HG03521 (cell line): ENCODE measurements at regions not wholly inside any gene's neighbourhood (a gene's known extent, or its start where the extent isn't known, plus 50 kb on each side); places are given as distances from the start of the nearest gene placed in this dataset.

Experiments used
- ATAC-seq: cut with Tn5 transposase; IDR thresholded peaks from one replicate; pipeline ENCODE4 v1.9.1; 2021; ENCODE audit warnings: mild to moderate bottlenecking, moderate library complexity; ENCODE audit not compliant: unreplicated experiment

GRCh38 chr7:95718577-95719410 lies 53.6 kb upstream of the DYNC1I1 start:
- ATAC-seq, result no peak

GRCh38 chr7:95716357-95717122 lies 55.8 kb upstream of the DYNC1I1 start:
- ATAC-seq, result no peak

GRCh38 chr7:95715274-95715673 lies 57.1 kb upstream of the DYNC1I1 start:
- ATAC-seq, result peak; percentile 67

- ATAC-seq, result no peak
Observed at GRCh38 chr7:95710711-95711110, 61.6 kb upstream of the DYNC1I1 start.

GRCh38 chr7:95700917-95701316 lies 71.4 kb upstream of the DYNC1I1 start:
- ATAC-seq, result no peak

GRCh38 chr7:95694334-95694733 lies 78.0 kb upstream of the DYNC1I1 start:
- no peak for ATAC-seq

GRCh38 chr7:95693551-95694333 lies 78.6 kb upstream of the DYNC1I1 start:
- no peak for ATAC-seq

- no peak for ATAC-seq
Observed at GRCh38 chr7:95691464-95691863, 80.9 kb upstream of the DYNC1I1 start.

GRCh38 chr7:95690367-95690947 lies 81.9 kb upstream of the DYNC1I1 start:
- ATAC-seq, result peak; percentile 55

- ATAC-seq, result no peak
Observed at GRCh38 chr7:95688931-95689495, 83.3 kb upstream of the DYNC1I1 start.

- ATAC-seq, result no peak
Observed at GRCh38 chr7:95687759-95688343, 84.5 kb upstream of the DYNC1I1 start.

- ATAC-seq, result peak; percentile 34
Observed at GRCh38 chr7:95686109-95686508, 86.2 kb upstream of the DYNC1I1 start.

- ATAC-seq, result no peak
Observed at GRCh38 chr7:95684505-95684904, 87.8 kb upstream of the DYNC1I1 start.

- ATAC-seq, result no peak
Observed at GRCh38 chr7:95684037-95684436, 87.7 kb upstream of the PDK4 start.

- ATAC-seq, result no peak
Observed at GRCh38 chr7:95682913-95683312, 86.6 kb upstream of the PDK4 start.

- no peak for ATAC-seq
Observed at GRCh38 chr7:95676691-95677090, 80.4 kb upstream of the PDK4 start.

GRCh38 chr7:95675632-95676031 lies 79.3 kb upstream of the PDK4 start:
- ATAC-seq, result no peak

- ATAC-seq, result no peak
Observed at GRCh38 chr7:95675016-95675415, 78.7 kb upstream of the PDK4 start.

GRCh38 chr7:95674101-95674500 lies 77.8 kb upstream of the PDK4 start:
- no peak for ATAC-seq

GRCh38 chr7:95672434-95672833 lies 76.1 kb upstream of the PDK4 start:
- no peak for ATAC-seq
